Small intestine (tissue), 7 donors: ENCODE measurements at regions not wholly inside any gene's neighbourhood (a gene's known extent, or its start where the extent isn't known, plus 50 kb on each side); places are given as distances from the start of the nearest gene placed in this dataset.

Source experiments
- DNase-seq, 2 donors: peaks; one replicate each; pipeline versions ENCODE4 v3.0.0 to v3.0.0-alpha.2; 2013
- FAIRE-seq: peaks from 2 replicates; lab custom pipeline; 2012; peaks lifted over from hg19 to GRCh38; lab: Jason Lieb, UNC
- H3K27ac ChIP-seq, 3 donors: one replicate each; pipeline ENCODE4 v1.5.1; 2013; ENCODE audit warnings: low read length in 2 of 3, mild to moderate bottlenecking in 2 of 3, control low read depth in 1 of 3, inconsistent platforms in 1 of 3, low read depth in 1 of 3, moderate library complexity in 1 of 3
- H3K27me3 ChIP-seq, 3 donors: one replicate each; pipeline ENCODE4 v1.6.1; 2013; ENCODE audit warnings: low read length in 3 of 3, inconsistent platforms in 1 of 3; ENCODE audit not compliant: control insufficient read depth in 3 of 3, insufficient read depth in 3 of 3
- H3K36me3 ChIP-seq, 3 donors: one replicate each; pipeline ENCODE4 v1.6.1; 2013; ENCODE audit warnings: low read length in 3 of 3, inconsistent platforms in 1 of 3, low read depth in 1 of 3, mild to moderate bottlenecking in 1 of 3, moderate library complexity in 1 of 3; ENCODE audit not compliant: control insufficient read depth in 3 of 3, insufficient read depth in 2 of 3
- H3K4me1 ChIP-seq, 3 donors: one replicate each; pipeline ENCODE4 v1.6.1; 2013; ENCODE audit warnings: low read length in 2 of 3, inconsistent platforms in 1 of 3, low read depth in 1 of 3, mild to moderate bottlenecking in 1 of 3, moderate library complexity in 1 of 3; ENCODE audit not compliant: control insufficient read depth in 3 of 3, insufficient read depth in 2 of 3
- H3K4me3 ChIP-seq, 3 donors: one replicate each; pipeline ENCODE4 v1.5.1; 2013; ENCODE audit warnings: low read length in 3 of 3, control low read depth in 1 of 3, inconsistent platforms in 1 of 3, low read depth in 1 of 3, mild to moderate bottlenecking in 1 of 3, moderate library complexity in 1 of 3
- H3K9me3 ChIP-seq, 2 donors: one replicate each; pipeline ENCODE4 v1.6.1; 2013; ENCODE audit warnings: low read depth in 1 of 2, low read length in 1 of 2; ENCODE audit not compliant: control insufficient read depth in 2 of 2, insufficient read depth in 1 of 2
- WGBS, 3 donors: extraction: QIAGEN DNeasy Blood & Tissue Kit; methylation state at CpG; one replicate each; pipeline ENCODE4 v1.1.7; 2013; 5-methylcytosine and 5-hydroxymethylcytosine counted together
- donor health status: healthy with polysubstance abuse.
- donor health status: control.
- donor health status: control.
- donor health status: Bipolar disorder and iron deficiency.
- donor health status: healthy.

DNA sequence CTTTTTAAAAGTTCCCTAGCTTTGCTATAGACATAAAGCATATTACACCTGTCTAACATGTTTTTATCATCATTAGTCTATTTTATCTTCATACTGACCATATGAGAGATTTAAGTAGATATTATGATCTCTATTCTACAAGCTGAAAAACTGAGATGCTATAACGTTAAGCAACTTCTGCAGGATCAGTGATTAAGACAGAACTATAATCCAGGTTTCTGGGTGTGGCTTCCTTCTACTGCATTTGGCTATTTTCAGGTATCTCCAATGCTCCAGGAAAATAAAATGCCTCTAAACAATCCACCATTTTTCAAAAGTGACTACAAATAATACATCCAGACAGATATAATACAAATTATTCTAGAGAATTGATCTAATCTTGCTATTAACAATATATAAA lies 53.4 kb downstream of the RGS2 start:
- 14 to 51% (median 25%) methylated on average over 1 of the region's 1 CpG for WGBS, 3 donors
- FAIRE-seq = no peak
- no peaks in the 10 kb centered on the region for H3K36me3 ChIP-seq

DNA sequence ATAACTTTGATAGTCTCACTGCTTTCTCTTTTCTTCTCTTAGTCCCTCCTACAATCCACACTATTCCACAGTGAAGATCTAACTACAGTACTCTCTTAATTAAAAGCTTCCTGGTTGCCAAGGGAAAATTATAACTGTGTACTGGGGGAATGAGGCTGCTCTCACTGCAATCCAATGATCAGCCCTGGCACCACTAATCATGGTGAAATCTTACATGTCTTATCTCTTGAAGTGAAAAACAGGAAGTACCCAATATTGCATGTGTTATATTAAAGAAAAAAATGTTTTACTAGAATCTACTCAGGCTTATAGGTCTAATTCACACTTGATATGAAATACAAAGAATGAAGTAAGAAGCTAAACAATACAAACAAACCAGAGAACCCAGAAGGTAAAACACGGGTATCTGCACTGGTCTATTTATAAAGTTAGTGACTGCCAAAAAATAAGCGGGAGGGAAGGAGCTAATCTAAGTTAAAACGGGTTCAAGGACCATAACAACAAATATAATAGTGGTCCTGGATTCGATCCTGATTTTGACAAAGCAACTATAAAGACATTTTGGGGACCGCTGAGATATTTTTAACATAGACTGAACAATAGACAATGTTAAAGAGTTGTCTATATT lies 57.5 kb downstream of the RGS2 start:
- Histone ChIP-seq H3K9me3 (no peaks in the 10 kb centered on the region), H3K4me3 (no peak overlapping the region), H3K4me1 (no peaks in the 10 kb centered on the region), H3K27me3 (no peaks in the 10 kb centered on the region), H3K27ac (no peak overlapping the region), H3K36me3 (no peaks in the 10 kb centered on the region)
- WGBS, 3 donors = 71 to 74% (median 71%) methylated on average over 5 of the region's 5 CpGs
- DNase-seq (no peak), FAIRE-seq (no peak)

More for the DNA sequence above, 53.4 kb downstream of the RGS2 start:
- Histone ChIP-seq H3K4me3 (no peak overlapping the region), H3K4me1 (peaks cover 0 to 4% (median 2%) of the 10 kb centered on the region in 3 donors), H3K9me3 (no peaks in the 10 kb centered on the region), H3K27me3 (no peaks in the 10 kb centered on the region), H3K27ac (no peak overlapping the region)
- no peak for DNase-seq

DNA sequence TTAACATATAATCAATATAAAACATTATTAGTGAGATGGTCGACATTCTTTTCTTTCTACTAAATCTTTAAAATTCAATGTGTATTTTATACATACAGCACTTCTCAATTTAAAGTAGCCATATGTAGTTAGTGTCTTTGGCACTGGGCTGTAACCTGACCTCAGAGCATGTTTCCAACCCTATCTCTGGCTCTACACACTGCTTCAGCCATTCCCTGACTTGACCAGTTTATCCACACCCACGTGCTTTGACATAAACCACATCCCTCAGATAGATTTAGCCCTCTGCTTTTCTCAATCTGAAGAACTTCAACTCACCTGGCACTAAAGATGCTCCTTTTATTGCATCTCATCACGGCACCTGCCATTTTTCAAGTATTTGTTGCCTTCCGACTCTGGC lies 58.3 kb downstream of the RGS2 start:
- FAIRE-seq = no peak

DNA sequence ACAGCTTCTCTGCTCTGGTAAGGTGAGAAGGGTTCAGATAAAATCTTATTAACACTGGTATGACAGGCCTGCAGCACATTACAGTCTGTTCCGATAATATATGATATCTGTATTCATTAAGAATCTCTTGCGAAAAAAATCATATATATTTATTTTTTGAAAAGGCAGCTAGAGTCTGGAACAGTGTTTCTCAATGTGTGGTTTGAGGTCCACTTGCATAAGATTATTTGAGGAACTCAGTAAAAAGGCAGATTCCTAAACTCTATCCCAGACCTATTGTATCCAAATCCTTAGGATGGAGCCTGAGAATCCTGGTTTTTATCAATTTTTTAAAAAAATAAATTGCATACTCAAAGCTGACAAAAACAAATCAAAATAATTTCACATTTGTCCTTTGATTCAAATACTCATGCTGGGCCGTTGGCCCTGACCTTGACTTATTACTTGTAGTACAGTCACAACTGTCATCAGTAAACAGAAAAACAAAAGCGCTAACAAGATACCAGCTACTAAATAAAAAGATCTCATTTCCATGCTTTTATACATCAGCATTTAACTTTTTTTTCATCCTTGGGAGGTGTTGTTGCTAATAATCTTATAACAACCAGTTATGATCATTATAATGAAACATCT lies 60.6 kb downstream of the RGS2 start:
- DNase-seq (no peak), FAIRE-seq (no peak)
- Histone ChIP-seq H3K27me3 (no peaks in the 10 kb centered on the region), H3K27ac (no peak overlapping the region), H3K9me3 (no peaks in the 10 kb centered on the region), H3K4me1 (no peaks in the 10 kb centered on the region), H3K36me3 (no peaks in the 10 kb centered on the region), H3K4me3 (no peak overlapping the region)
- 85 to 88% (median 85%) methylated on average over 4 of the region's 4 CpGs for WGBS, 3 donors

More for the DNA sequence above, 58.3 kb downstream of the RGS2 start:
- H3K36me3 ChIP-seq = no peaks in the 10 kb centered on the region
- H3K27me3 ChIP-seq = no peaks in the 10 kb centered on the region
- WGBS, 3 donors = 88 to 91% (median 89%) methylated on average over 4 of the region's 4 CpGs
- no peaks in the 10 kb centered on the region for H3K4me1 ChIP-seq
- H3K4me3 ChIP-seq = no peak overlapping the region
- H3K27ac ChIP-seq = no peak overlapping the region
- no peaks in the 10 kb centered on the region for H3K9me3 ChIP-seq
- DNase-seq = no peak

DNA sequence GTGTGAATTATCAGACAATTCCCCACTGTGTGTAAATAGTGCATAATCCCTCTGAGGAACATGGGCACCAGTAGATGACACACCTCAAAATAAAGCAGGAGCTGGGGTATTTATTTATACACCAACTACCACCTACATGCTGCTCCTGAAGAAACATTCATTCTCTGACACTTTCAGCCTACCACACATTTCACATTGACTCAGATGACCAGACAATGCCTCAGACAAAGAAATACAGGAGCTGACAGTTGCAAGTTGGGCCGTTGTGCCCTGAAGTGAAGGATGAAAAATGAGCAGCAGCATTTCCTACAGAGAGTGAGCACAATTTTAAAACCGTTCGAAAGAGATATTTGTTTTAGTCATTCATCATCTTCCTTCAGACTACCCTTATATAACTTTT lies 63.2 kb downstream of the RGS2 start:
- no peak overlapping the region for H3K4me3 ChIP-seq
- no peaks in the 10 kb centered on the region for H3K36me3 ChIP-seq
- FAIRE-seq = no peak
- H3K27ac ChIP-seq = no peak overlapping the region
- no peaks in the 10 kb centered on the region for H3K4me1 ChIP-seq
- H3K27me3 ChIP-seq = no peaks in the 10 kb centered on the region
- WGBS, 3 donors = 73 to 84% (median 84%) methylated on average over 3 of the region's 3 CpGs
- H3K9me3 ChIP-seq = no peaks in the 10 kb centered on the region
- DNase-seq = no peak

DNA sequence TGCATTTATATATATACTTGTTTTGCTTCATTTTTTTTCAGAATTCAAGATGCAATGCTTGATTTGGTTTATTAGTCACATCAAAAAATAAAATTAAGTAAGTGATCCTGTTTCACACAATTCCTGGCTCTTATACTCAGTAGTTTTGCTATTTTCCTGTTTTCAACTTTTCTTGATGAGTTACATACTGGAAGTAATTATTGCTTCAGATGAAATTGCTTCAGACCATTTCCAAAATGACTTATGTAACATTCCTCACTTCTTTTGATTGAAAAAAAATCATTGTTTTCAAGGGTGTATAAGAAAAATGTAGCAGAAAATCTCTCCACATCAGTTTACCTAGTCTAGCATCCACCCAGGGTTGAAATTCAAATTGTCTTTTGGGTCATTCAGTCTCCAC lies 65.0 kb downstream of the RGS2 start:
- Histone ChIP-seq H3K27ac (no peak overlapping the region), H3K4me1 (no peaks in the 10 kb centered on the region), H3K9me3 (no peaks in the 10 kb centered on the region), H3K27me3 (no peaks in the 10 kb centered on the region), H3K4me3 (no peak overlapping the region), H3K36me3 (no peaks in the 10 kb centered on the region)
- FAIRE-seq = no peak
- no peak for DNase-seq

DNA sequence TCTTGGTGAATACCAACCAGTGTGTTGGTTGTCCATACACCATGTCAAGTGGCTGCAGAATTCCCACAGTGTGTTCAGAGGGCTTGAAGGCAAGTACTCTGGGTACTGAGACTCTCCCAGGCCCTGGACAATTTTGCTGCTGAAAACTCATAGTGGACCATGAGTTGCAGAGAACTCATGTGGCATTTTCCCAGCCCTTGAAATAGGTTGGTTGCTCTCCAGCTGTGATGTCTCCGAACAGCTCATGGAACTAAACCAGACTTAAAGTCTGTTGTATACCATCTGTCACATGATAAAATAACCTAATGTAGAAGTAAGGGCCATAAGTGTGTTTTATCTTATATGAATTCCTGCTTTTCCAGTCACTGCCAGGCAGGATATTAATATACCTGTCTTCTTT lies 67.8 kb downstream of the RGS2 start:
- Histone ChIP-seq H3K27ac (no peak overlapping the region), H3K27me3 (no peaks in the 10 kb centered on the region), H3K36me3 (no peaks in the 10 kb centered on the region), H3K4me1 (no peaks in the 10 kb centered on the region), H3K9me3 (no peaks in the 10 kb centered on the region), H3K4me3 (no peak overlapping the region)
- WGBS, 3 donors = 67 to 86% (median 79%) methylated on average over 1 of the region's 1 CpG
- FAIRE-seq = no peak
- DNase-seq = no peak

DNA sequence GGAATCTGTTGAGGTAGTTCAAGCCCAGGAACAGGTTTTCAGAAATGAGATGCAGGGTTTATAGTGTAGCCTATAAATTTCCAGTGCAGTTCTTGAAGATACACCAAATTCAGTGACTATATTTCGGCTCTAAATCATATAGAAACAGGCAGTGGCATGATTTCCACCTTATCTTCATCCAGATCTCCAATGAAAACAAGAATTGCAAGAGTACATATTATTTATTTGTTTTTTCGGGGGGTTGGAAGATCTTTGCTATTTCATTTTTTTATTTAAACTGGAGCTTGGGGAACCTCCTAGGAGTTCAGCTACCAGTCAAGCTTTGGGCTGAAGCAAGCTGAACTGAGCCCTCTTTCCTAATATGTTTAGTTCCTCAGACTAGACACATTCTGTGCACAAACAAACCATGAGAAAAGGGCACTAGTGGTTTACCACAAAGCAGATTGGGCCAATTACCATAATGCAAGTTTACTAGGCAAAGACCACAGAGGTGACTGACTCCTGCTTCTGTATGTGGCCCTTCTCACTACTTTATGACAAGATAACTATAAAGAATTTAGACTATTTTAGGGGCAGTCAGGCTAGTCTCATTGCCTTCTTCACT lies 68.5 kb downstream of the RGS2 start:
- Histone ChIP-seq H3K4me1 (no peaks in the 10 kb centered on the region), H3K36me3 (no peaks in the 10 kb centered on the region), H3K27me3 (no peaks in the 10 kb centered on the region), H3K9me3 (no peaks in the 10 kb centered on the region), H3K27ac (no peak overlapping the region), H3K4me3 (no peak overlapping the region)
- DNase-seq (no peak), FAIRE-seq (no peak)
- WGBS, 3 donors = 74 to 81% (median 80%) methylated on average over 2 of the region's 2 CpGs
